ENCODE measurements at regions not wholly inside any gene's neighbourhood (a gene's known extent, or its start where the extent isn't known, plus 50 kb on each side); places are given as distances from the start of the nearest gene placed in this dataset.

DNA sequence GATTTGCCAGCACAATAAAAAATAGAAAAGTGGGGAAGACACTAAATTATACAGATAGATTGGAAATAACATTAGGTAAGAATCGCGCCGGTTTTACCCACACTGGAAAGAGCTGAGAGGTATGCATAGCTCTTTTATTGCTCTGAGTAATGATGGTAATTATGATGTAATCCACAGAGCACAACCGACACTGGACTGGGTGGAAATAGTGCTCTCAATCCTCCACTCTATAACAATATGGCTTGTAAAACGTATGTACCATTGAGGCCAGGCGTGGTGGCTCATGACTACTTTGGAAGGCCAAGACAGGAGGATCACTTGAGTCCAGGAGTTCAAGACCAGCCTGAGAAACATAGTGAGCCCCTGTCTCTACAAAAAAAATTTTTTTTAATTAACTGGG, 104.3 kb upstream of the RAPGEF2 start (continued):
- TF ChIP-seq, protein P1, sequence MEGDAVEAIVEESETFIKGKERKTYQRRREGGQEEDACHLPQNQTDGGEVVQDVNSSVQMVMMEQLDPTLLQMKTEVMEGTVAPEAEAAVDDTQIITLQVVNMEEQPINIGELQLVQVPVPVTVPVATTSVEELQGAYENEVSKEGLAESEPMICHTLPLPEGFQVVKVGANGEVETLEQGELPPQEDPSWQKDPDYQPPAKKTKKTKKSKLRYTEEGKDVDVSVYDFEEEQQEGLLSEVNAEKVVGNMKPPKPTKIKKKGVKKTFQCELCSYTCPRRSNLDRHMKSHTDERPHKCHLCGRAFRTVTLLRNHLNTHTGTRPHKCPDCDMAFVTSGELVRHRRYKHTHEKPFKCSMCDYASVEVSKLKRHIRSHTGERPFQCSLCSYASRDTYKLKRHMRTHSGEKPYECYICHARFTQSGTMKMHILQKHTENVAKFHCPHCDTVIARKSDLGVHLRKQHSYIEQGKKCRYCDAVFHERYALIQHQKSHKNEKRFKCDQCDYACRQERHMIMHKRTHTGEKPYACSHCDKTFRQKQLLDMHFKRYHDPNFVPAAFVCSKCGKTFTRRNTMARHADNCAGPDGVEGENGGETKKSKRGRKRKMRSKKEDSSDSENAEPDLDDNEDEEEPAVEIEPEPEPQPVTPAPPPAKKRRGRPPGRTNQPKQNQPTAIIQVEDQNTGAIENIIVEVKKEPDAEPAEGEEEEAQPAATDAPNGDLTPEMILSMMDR (IDR thresholded peaks at IDR 0.05), result no peak
- no peak for TF ChIP-seq TAF1 (IDR thresholded peaks at IDR 0.05; ENCODE audit: borderline replicate concordance, low read depth, low read length)
- TF ChIP-seq MEF2A (IDR thresholded peaks at IDR 0.05; ENCODE audit: borderline replicate concordance, low read depth), result no peak
- no peak for TF ChIP-seq GABPA (IDR thresholded peaks at IDR 0.05; ENCODE audit: low read depth)
- TF ChIP-seq JUND (IDR thresholded peaks at IDR 0.05), result no peak

DNA sequence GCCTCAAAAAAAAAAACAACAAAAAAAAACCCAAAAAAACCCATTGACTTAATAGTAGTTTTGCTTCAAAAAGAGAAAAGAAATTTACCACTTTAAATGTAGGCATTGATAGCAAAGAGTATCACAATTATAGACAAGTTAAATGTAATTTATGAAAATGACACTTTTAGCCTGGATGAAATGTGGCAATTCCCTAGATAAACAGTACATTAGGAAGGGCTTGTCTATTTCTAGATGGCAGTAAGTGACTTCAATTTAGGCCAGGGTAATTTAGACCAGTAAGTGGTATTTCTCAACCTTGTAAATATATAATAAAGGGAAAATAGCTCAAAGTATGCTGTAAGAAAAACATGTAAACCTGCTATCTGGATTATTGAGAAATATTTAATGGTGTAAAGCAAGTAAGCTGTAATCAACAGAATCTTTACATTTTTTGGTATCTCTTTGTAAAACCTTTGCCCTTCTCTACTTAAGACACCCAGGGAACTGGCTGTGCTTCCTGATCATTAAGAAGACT, 103.7 kb upstream of the RAPGEF2 start:
- H3F3A ChIP-seq (replicated peaks; ENCODE audit: insufficient read depth), result peaks cover 7% of the 10 kb centered on the region
- ChIA-PET POLR2A (no interaction called here), CTCF (no interaction called here)

DNA sequence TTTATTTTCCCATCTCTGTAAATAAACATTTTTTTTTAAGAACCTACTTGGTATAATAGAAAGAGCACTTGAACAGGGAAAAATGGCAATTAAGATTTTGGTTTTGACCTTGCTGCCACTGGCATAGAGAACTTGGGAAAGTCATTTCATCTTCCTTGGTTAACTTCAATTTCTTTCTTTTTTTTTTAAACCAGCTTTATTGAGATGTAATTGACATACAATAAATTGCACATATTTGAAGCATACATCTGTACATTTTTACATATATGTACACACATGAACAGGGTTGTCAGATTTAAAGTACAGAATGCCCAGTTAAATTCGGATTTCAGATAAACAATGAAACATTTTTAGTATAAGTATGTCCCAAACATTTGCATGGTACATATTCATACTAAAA, 103.0 kb upstream of the RAPGEF2 start:
- Histone ChIP-seq H4K20me1 (ENCODE audit: insufficient read depth) (no peaks in the 10 kb centered on the region), H3F3A (replicated peaks; ENCODE audit: insufficient read depth) (peaks cover 7% of the 10 kb centered on the region), H3K9me3 (no peaks in the 10 kb centered on the region), H2AFZ (ENCODE audit: low read depth) (no peak overlapping the region), H3K9ac (no peak overlapping the region), H3K27ac (ENCODE audit: low read depth in 2 of 2, low read length in 1 of 2) (no peak overlapping the region), H3K79me2 (ENCODE audit: insufficient read depth) (no peaks in the 10 kb centered on the region), H3K4me2 (no peak overlapping the region), H3K36me3 (replicated peaks in 1 of 2; ENCODE audit: control insufficient read depth in 1 of 2, insufficient read depth in 2 of 2, low read length in 1 of 2) (no peaks in the 10 kb centered on the region), H3K9me2 (no peaks in the 10 kb centered on the region), H3K4me1 (ENCODE audit: control insufficient read depth in 1 of 2, insufficient read depth in 2 of 2, low read depth in 1 of 2, low read length in 1 of 2) (peaks cover 0 to 28% of the 10 kb centered on the region in 2 experiments; a peak in 1 of 4 replicates), H3K27me3 (ENCODE audit: insufficient read depth) (no peaks in the 10 kb centered on the region), H3K4me3 (ENCODE audit: low read depth in 2 of 2, low read length in 1 of 2) (no peak overlapping the region)
- ChIA-PET POLR2A (no interaction called here), CTCF (no interaction called here)
- DNase-seq, result no peak
- 77% methylated on average over 1 of the region's 1 CpG for WGBS (ENCODE audit: low lambda C conversion rate)
- TF ChIP-seq TAF1 (IDR thresholded peaks at IDR 0.05; ENCODE audit: borderline replicate concordance, low read depth, low read length) (no peak), RFX5 (IDR thresholded peaks at IDR 0.05; ENCODE audit: low read length) (no peak), RAD21 (IDR thresholded peaks at IDR 0.05; ENCODE audit: low read length) (no peak), ZBTB33 (IDR thresholded peaks at IDR 0.05; ENCODE audit: borderline replicate concordance, low read depth) (no peak), RCOR1 (IDR thresholded peaks at IDR 0.05; ENCODE audit: low read length) (no peak), MEF2A (IDR thresholded peaks at IDR 0.05; ENCODE audit: borderline replicate concordance, low read depth) (no peak), RXRA (IDR thresholded peaks at IDR 0.05; ENCODE audit: borderline replicate concordance, low read depth) (no peak), EP300 (IDR thresholded peaks at IDR 0.05; ENCODE audit: borderline replicate concordance in 1 of 2, low read depth in 1 of 2, low read length in 1 of 2) (no peak), FOSL2 (IDR thresholded peaks at IDR 0.05; ENCODE audit: borderline replicate concordance, low read depth) (no peak), TCF12 (IDR thresholded peaks at IDR 0.05) (no peak), PBX3 (IDR thresholded peaks at IDR 0.05) (no peak), SIN3A (IDR thresholded peaks at IDR 0.05; ENCODE audit: borderline replicate concordance, low read depth, low read length) (no peak)
- TF ChIP-seq, protein P1 (IDR thresholded peaks at IDR 0.05), result no peak

More for the DNA sequence above, 103.7 kb upstream of the RAPGEF2 start:
- H3K4me1 ChIP-seq (ENCODE audit: control insufficient read depth in 1 of 2, insufficient read depth in 2 of 2, low read depth in 1 of 2, low read length in 1 of 2), result peaks cover 0 to 28% of the 10 kb centered on the region in 2 experiments; a peak in 1 of 4 replicates
- no peaks in the 10 kb centered on the region for H3K27me3 ChIP-seq (ENCODE audit: insufficient read depth)
- TF ChIP-seq EZH2phosphoT487 (IDR thresholded peaks at IDR 0.05; ENCODE audit: borderline replicate concordance, low read depth), result no peak
- TF ChIP-seq EP300 (IDR thresholded peaks at IDR 0.05; ENCODE audit: borderline replicate concordance in 1 of 2, low read depth in 1 of 2, low read length in 1 of 2), result no peak
- no peak for TF ChIP-seq MEF2A (IDR thresholded peaks at IDR 0.05; ENCODE audit: borderline replicate concordance, low read depth)
- TF ChIP-seq, protein P2, sequence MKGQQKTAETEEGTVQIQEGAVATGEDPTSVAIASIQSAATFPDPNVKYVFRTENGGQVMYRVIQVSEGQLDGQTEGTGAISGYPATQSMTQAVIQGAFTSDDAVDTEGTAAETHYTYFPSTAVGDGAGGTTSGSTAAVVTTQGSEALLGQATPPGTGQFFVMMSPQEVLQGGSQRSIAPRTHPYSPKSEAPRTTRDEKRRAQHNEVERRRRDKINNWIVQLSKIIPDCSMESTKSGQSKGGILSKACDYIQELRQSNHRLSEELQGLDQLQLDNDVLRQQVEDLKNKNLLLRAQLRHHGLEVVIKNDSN (IDR thresholded peaks at IDR 0.05; ENCODE audit: borderline replicate concordance, low read depth), result no peak
- no peak for TF ChIP-seq ELF1 (IDR thresholded peaks at IDR 0.05)
- TF ChIP-seq MXI1 (IDR thresholded peaks at IDR 0.05; ENCODE audit: low read depth, low read length), result no peak
- no peaks in the 10 kb centered on the region for H3K9me2 ChIP-seq
- H3K9ac ChIP-seq, result no peak overlapping the region
- no peaks in the 10 kb centered on the region for H3K36me3 ChIP-seq (replicated peaks in 1 of 2; ENCODE audit: control insufficient read depth in 1 of 2, insufficient read depth in 2 of 2, low read length in 1 of 2)
- DNase-seq, result no peak
- H4K20me1 ChIP-seq (ENCODE audit: insufficient read depth), result no peaks in the 10 kb centered on the region
- no peak overlapping the region for H3K4me3 ChIP-seq (ENCODE audit: low read depth in 2 of 2, low read length in 1 of 2)
- H2AFZ ChIP-seq (ENCODE audit: low read depth), result no peak overlapping the region
- H3K79me2 ChIP-seq (ENCODE audit: insufficient read depth), result no peaks in the 10 kb centered on the region
- H3K27ac ChIP-seq (ENCODE audit: low read depth in 2 of 2, low read length in 1 of 2), result no peak overlapping the region
- no peaks in the 10 kb centered on the region for H3K9me3 ChIP-seq
- no peak overlapping the region for H3K4me2 ChIP-seq

Data from SK-N-SH (cell line).